SK-N-MC (cell line): ENCODE measurements at regions not wholly inside any gene's neighbourhood (a gene's known extent, or its start where the extent isn't known, plus 50 kb on each side); places are given as distances from the start of the nearest gene placed in this dataset.

ENCODE experiments used
- EZH2 ChIP-seq: fragments of 200-600 bp; sonication (generic); IDR thresholded peaks from one replicate; pipeline ENCODE4 v1.6.1; 2017; ENCODE audit warnings: antibody characterized with exemption
- FOXP2 ChIP-seq: optimal IDR thresholded peaks from 2 replicates; pipeline ENCODE3; 2011; ENCODE audit warnings: mild to moderate bottlenecking, moderate library complexity; ENCODE audit not compliant: insufficient read depth; ENCODE audit errors: extremely low read length, control extremely low read depth
- POLR2AphosphoS5 ChIP-seq: IDR thresholded peaks from 2 replicates; pipeline ENCODE4 v1.6.1; 2012; ENCODE audit warnings: mild to moderate bottlenecking, low read depth, low read length, borderline replicate concordance

DNA sequence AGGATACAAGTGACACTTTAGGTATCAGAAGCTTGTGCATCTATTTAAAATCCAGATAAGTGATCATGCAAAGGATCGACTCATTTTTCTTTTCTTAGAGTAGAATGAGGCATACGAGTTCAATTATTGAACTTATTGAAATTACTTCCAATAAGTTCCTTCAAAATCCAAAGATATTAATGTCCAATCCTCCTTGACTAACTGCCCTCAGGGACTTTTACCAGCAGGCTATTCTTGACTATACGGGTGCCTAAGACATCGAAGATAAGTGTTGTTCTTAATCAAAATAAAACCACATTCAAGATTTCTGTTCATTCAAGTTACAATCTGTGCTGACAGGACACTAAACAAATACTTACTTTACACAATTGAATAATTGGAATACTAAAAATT, 74.5 kb upstream of the SP4 start:
- no peak for TF ChIP-seq EZH2
- no peak for TF ChIP-seq POLR2AphosphoS5
- TF ChIP-seq FOXP2: no peak
